ENCODE measurements at regions not wholly inside any gene's neighbourhood (a gene's known extent, or its start where the extent isn't known, plus 50 kb on each side); places are given as distances from the start of the nearest gene placed in this dataset.

DNA sequence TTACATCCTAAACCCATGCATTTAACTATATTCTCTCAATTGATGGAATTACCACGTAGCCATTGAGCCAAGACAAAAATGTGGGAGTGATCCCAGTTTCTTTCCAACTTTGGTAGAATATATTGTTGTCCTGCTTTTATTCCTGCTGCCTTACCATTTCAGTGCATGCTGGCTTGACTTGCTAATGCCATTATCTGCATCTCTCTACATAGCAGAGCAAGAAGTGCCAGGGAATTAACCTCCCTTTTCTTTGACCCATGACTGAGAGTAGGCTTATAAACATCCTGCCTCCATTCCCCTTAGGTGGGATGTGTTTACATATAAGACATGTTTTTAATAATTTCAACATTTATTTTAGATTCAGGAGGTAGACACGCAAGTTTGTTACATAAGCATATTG, 1153.4 kb downstream of the IGSF11 start:
- TF ChIP-seq POLR2AphosphoS5 (IDR thresholded peaks at IDR 0.05) (no peak), POLR2A (IDR thresholded peaks at IDR 0.05) (no peak), EP300 (IDR thresholded peaks at IDR 0.05) (no peak)
